Superior temporal gyrus (tissue), 1 donor: ENCODE measurements at regions not wholly inside any gene's neighbourhood (a gene's known extent, or its start where the extent isn't known, plus 50 kb on each side); places are given as distances from the start of the nearest gene placed in this dataset.

Experiments used
- DNase-seq: peaks from one replicate; pipeline ENCODE4 v3.0.0-alpha.2; 2016; ENCODE audit errors: extremely low spot score

DNA sequence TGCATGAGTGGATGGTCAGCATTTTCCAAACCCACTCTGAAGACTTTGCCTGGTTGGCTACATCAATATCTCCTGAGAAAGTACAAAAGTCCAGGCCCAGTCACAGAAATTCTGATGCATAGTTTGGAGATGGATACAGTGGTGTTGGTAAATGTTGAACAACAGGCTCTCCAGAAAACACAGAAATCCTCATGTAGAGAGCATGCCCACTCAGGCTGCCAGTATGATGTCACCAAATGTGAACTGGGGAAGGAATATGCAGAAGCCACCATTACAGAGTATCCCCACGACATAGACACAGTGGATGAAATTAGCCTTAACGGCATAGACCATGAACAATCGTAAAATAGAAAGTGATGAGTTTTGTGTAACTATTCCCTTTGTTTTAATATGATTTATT lies 97.1 kb upstream of the NXT1 start:
- DNase-seq = no peak

DNA sequence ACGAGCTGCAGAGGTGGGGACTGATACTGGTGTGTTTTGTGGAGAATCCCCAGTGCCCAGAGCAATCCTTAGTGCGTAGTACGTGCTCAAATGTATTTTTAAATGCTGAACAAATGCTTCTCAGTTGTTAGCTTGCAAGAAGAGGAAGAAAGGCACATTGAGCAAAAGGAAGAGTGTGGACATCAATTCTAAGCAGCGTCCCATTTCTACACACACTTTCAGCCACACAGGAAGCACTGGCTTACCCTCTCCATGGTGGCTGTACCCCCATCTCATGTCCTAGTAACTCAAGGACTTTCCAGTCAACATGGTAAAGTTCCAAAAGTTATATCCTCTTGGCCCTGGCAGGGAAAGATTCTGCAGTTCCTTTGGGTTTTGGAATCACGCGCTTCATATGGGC lies 98.8 kb upstream of the NXT1 start:
- DNase-seq = no peak

DNA sequence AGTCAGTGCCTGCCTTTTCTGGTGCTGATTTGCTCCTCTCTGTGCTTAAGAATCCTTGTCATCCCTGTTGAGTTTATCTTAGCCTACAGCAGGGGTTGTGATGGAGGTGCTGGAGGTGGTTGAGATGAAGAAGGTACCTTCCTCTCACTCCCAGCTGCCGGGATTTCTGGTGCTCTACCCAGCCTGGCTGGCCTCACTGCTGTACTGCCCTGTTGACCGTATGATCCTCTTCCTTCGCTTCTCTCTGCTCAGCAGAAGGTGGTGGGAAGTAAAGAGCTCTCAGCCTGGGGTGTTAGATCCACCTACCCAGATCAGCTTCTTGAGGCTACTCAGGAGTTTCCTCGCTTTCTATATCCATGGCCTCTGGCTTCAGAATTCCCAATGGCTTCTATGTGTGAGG lies 101.0 kb upstream of the NXT1 start:
- DNase-seq = no peak

DNA sequence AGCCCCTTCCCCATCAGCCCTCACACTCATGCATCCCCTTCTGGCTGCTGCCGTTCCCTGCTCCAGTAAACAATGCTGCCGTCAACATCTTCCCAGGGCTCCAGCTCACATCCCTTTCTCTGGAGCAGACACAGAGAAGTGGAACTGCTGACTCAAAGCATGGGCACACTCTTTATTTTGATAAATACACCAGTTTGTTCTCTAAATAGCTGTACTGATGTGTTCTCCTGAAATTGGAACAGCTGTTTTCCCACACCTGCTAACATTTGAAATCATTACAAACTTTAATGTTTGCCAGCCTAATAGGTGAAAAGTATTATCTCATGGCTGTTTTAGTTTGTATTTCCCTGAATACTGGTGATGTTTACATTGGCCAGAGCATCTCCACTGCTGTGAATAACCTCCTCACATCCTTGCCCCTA lies 102.1 kb upstream of the NXT1 start:
- DNase-seq = no peak

DNA sequence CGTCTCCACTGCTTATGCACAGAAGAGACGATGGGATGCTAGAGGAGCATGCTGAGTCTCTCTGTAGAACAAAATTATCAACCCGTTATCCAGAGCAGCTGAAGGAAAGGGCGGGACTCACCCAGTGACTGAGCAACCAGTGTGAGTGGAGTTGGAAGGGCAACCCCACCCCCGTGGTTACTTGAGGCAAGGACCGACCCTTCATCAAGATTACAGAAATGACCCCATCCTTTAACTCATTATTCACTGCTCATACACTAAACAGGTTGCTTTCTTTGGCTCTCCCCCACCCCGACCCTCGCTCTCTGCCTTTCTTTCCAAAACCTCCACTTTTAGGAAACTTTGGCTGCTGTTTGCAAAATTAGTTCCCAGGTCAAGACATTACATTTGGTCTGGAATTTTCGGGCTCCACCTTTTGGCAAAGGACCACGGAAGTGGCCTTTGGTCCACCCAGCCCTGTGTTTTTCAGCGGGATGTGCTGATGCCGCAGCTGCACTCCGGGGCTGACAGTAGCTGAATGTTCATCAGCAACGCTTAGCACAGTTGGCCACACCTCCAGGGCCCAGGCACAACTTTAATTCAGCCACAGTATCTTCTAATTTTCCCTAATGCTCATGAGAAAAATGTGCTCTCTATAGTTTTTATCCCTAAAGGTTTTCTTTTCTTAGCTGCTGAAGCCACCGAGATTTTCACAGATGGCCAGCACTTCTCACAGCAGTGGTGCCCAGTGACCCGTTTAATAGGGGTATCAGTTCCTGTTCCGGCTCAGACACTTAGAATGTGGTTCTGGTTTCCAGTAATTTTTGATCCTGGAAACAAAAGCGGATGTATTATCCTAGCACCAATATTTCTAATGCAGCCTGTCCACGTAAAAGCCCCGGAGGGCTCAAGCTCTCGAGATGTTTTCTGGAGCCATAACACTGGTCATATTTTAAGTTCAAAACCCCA lies 103.6 kb upstream of the NXT1 start:
- no peak for DNase-seq

DNA sequence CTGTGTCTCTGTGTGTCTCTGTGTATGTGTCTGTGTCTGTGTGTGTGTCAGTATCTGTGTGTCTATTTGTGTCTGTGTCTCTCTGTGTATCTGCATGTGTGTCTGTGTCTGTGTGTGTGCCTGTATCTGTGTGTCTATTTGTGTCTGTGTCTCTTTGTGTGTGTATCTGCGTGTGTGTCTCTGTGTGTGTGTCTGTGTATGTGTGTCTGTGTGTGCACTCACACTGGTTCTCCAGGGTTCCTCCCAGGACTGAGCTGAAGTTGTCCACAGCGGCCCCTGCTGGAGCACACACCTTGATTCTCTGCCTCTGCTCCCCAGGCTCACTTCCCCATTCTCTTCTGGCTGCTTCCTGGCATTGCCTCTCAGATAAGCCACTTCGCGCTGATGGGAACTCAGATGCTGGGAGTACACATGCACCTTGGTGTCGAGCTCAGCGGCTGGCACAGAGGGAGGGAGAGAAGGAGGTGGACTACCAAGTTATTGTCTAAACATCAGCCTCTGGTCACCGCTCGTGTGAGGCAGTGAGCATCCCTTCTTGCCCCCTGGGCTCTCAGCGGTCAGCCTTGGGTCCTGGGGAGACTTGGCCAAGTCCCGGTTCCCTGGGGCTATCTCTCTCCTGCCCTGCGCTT lies 104.9 kb upstream of the NXT1 start:
- DNase-seq = no peak

DNA sequence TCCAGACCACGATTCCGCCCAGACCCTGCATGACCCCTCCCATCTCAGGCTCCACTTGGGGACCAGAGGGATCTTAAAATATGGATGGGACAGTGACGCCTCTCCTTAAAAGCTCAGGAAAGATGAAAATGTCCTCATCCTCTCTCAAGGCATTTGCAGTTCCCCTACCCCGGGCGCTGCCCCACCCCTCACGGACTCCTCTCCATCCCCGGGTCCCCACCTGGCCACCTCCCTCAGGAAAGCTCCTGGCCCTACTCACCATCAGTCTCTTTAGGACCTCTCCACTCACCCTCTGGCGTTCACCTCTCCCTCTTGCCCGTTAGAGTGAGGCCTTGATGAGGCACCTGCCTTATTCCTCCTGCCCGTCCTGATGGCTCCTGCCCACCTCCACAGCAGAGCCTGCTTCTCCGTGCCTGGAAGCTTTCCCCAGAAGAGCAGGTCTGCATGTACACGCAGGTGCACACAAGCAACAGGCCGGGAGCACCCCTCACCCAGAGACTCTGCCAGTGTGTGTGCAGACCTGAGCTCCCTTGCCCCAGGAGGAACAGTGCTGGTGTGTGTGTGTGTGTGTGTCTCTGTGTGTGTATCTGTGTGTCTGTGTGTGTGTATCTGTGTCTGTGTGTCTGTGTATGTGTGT lies 105.6 kb upstream of the NXT1 start:
- DNase-seq = no peak

DNA sequence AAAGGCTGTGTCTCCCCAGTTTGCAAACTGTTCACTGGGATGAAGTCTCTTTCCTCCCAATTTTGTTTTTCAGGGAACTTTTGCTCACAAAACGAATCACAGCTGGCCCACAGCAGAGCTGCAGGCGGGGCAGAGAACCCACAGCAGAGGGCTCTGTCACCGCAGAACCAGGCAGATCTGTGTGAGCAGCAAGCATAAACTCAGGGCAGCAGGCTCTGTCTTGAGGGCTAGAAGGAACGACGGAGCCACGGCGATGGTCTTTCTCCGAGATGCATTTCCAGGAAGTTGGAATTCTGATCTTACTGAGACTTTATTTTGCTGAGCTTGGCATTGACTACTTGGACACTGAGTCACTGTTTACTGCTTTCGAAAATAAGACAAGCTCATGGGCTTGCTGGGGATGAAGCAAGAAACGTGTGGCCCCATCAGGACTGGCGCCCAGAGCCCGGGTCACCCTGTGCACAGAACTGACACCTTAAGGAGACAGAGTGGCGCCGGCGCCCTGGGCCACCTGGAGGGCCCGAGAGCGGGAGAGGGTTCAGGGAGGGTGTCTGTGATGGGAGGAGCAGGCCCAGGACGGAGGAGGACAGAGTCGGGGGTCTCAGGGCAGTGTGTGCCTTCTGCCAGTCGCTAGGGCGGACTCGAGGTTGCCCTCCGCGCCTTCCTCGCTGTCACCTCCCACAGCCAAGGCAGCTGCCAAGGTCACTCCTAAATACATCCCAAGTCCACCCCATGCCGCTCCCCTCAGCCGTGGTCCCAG lies 106.3 kb upstream of the NXT1 start:
- DNase-seq = no peak

DNA sequence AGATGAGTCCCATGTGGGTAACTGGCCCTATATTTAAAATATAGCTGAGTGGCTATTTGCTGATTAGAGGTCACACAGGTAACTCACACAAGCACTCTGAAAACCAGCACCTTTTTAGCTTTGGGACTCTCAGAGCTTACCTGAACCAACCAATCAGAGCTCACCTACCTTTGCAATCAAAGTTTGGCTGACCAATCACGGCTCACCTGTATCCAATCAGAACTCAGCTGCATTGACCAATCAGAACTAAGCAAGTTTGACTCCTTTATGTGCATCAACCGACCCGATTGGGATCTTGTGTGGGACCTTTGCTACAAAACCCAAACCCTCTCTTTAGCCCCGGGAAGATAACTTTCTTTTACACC lies 106.8 kb upstream of the NXT1 start:
- DNase-seq = no peak

DNA sequence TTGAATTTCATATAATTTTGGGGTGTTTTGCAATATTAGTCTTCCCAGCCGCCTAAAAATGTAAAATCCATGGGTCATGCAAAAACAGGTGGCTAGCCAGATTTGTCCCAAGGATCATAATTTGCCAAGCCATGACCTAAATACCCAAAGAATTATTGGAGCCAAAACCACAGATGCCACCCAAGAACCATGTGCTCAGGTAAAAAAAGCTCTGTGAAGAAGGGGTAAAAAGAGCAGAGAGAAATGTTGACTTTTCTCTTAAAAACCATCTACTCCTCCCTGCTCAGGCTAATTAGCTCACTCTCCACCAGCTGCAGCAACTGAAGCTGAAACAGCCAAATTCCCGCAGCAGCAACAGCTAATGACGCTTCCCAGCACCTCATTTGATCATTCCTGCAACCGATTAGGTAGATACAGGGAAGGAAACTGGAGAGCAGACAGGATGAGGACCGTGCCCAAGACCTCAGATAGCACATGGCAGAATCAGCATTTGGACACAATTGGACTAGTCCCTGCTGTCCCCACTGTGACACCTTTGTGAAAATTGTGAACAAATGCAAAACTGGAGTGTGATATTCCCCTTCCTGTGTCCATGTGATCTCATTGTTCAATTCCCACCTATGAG lies 107.9 kb upstream of the NXT1 start:
- DNase-seq = no peak

DNA sequence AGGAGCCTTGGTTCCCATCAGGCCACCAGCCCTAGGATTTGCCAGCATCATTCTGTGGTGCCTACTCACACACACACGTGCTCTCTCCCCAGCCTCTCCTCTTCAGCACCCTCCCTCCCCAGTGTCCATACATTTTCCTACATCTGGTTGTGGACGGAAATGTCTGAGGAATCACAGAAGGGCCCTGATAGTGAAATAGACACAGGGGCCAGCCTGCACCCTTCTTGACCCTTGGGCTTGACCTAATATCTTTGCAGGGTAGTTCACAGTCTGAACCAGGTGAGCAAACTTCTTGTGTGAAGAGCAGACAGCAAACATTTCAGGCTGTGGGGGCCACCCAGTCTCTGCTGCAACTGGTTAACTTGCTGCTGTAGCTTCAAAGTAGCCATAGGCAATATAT lies 108.5 kb upstream of the NXT1 start:
- DNase-seq = no peak

DNA sequence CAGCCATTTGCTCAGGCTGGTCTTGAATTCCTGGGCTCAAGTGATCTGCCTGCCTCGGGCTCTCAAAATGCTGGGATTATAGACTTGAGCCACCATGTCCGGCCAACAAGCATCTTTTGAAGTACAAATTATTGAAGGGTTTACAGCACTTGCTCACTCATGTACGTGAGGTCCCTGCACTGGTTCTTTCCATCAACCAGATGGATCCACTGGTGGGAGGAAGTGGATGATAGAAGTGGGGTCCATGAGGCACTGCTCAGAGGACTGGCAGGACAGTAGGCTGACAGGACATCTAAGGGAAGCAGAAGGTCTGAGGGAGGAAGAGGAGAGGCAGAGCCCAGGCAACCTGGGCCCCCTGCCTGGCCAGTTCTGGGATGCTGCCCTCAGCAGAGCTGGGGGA lies 109.2 kb upstream of the NXT1 start:
- DNase-seq = no peak

DNA sequence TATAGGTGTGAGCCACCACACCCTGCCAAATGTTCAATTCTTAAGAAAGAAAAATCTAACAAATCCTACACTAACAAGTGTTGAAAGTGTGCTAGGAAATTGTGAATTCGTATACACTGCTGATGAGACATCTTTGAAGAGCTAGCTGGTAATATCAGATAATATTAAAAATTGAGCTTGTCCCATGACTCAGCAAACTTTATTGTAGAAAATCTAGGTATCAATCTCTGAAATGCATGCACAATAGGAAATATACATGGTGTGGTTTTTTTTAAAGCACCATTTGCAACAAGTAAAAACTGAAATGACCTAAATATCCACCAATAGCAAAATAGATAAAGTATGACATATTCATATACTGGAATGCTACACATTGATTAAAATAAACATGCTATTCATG lies 110.1 kb upstream of the NXT1 start:
- no peak for DNase-seq

DNA sequence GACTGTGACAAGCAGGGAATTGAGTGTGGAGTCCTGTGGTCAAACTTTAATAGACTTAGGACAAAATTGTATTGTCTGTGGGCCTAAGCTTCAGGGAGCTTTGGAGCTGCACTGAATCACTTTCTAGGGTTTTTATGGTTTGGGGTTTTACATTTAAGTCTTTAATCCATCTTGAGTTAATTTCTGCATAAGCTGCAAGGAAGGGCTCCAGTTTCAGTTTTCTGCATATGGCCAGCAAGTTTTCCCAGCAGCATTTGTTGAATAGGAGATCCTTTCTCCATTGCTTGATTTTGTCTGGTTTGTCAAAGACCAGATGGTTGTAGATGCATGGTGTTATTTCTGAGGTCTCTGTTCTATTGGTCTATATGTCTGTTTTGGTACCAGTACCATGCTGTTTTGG lies 113.4 kb upstream of the NXT1 start:
- DNase-seq = no peak

DNA sequence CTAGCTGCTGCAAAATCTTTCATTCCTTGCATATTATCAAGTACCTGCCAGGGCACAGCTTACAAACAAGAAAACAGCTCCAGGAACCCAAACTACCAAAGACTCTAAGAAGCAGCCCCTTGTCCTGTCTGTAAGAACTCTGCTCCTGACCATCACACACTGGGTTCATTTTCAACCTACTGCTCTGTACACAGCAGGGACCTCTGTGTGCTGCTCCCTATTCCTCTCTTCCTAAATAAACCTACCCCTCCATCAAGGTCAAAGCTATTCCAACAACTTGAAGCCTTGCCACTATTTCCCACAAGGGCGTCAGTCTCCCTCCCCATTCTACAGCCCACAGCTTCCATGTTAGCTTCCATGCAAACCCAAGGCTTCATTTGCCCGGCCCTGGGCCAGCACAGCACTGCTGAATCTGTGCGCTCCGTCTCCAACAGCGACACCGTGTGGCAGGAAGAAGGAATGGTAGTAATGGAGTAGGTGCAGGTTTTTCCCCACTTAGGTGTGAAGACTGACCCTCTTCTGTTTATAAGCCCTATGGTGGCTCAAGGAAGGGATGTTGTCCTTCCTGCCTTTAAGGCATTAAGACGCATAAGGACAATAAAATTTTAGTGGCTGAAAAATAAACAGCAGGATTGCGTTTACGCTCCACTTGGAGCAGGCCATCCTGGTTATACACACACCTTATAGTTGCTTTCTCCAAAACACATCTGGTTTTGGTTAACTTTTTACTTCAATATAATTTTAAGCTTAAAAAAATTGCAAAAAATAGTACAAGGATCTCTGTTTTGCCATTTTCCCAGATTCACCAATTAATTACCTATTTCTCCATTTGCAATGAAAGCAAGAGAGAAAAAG lies 115.2 kb upstream of the NXT1 start:
- DNase-seq = peak; percentile 55

DNA sequence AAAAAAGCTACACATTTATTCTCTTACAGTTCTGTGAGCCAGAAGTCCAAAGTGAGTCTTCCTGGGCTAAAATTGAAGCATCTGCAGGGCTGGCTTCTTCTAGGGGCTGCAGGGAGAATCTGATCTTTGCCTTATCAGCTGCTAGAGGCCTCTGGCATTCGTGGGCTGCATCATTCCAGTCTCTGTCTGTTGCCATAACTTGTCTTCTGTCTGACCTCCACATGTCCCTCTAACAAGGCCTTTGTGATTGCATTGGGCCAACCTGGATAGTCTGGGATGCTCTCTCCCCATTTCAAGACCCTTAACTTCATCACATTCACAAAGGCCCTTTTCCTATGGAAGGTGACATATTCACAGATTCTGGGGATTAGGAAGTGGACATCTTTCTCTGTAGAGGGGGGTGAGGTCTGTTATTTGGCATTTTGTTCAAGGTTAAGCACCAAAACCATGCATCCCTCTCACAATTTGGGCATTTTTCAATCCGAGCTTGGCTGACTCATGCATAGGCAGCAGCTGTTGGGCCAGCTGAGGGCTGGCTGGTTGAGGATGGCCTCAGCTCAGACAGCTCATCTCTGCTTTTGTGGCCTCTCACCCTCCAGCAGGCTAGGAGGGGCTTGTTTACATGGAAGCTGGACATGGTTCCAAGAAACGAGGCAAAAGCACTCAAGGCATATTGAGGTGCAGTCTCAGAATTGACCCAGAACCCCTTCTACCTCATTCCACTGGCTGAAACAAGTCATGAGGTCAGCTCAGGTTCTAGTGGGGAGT lies 116.1 kb upstream of the NXT1 start:
- DNase-seq = no peak

DNA sequence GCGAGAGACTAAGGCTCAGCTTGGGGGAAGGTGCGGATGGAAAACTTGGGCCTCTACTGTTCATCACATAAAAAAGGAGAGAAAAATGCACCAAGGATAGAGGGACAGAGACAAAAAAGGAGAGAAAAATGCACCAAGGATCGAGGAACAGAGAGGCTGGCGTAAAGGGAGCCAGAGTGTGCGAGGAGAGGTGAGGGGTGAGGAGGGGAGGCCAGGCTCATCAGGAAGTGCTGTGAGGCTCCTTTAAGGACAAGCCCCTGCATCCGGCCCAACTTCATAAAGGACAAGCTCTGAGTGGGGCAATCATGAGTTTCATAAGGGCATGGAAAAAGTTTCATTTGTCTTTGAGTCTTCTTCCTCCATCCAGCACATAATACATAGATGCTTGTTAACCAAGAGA lies 117.2 kb upstream of the NXT1 start:
- DNase-seq = no peak

DNA sequence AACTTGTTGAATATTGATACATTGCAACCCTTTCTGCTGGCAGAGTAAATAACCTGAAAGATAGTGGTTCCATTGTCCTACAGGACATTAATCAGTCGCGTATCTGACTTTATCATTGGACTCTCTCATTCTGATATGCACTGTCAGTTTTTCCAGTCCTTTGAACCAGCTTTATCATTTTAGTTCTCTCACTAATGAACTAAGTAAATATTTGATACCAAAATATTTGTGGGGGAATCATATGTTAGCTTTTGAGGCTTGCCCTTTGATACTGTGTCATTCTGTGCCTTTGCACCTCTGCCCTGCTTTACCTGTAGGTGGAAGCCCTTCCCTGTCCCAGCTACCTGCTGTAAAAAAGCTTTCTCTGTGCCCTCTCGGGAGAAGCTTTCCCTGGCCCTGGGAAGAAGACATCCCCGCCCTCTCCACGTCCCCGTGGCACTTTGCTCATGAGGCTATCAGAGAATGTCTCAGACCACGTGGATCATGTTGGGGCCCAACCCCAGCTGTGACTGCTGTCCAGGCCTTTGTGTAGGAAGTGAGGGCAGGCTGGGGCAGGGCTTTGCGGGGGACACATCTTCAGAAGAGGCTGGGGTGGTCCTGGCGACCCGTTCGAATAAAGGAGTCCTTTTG lies 117.8 kb upstream of the NXT1 start:
- DNase-seq = no peak

DNA sequence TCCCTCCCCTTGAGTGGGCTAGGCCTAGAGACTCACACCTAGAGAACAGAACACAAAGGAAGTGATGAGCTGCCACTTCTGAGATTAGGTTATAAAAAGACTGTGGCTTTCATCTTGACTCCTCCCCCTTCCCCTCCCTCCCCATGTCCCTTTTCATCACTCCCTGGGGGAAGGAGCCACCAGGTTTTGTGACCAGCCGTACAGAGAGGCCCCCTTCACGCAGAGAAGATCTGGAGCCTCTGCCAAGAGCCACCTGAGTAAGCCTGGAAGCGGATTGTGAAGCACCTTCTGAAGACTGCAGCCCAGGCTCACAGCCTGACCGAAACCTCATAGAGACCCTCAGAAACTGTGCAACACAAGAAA lies 118.4 kb upstream of the NXT1 start:
- DNase-seq = no peak
